Esophagus squamous epithelium (tissue), 5 donors: ENCODE measurements at regions not wholly inside any gene's neighbourhood (a gene's known extent, or its start where the extent isn't known, plus 50 kb on each side); places are given as distances from the start of the nearest gene placed in this dataset.

Experiments used
- DNase-seq: peaks from one replicate; lab custom pipeline; 2025; lab: John Stamatoyannopoulos, UW
- H3K27ac ChIP-seq, 4 donors: fragments of 200-600 bp; sonication (generic); one replicate each; pipeline ENCODE4 v1.5.1; 2016 to 2019; ENCODE audit warnings: mild to moderate bottlenecking in 1 of 4
- H3K27me3 ChIP-seq, 4 donors: fragments of 200-600 bp; sonication (generic); 1 replicate in 3 of 4; 2 replicates in 1 of 4; pipeline versions ENCODE4 v1.5.1 to v1.6.0; 2017 to 2021; ENCODE audit warnings: antibody characterized with exemption in 1 of 4
- H3K36me3 ChIP-seq, 3 donors: fragments of 200-600 bp; sonication (generic); one replicate each; pipeline ENCODE4 v1.5.1; 2016 to 2019
- H3K4me1 ChIP-seq, 3 donors: fragments of 200-600 bp; sonication (generic); one replicate each; pipeline ENCODE4 v1.5.1; 2017 to 2019
- H3K4me3 ChIP-seq, 4 donors: fragments of 200-600 bp; sonication (generic); 1 replicate in 3 of 4; 2 replicates in 1 of 4; pipeline ENCODE4 v1.5.1; 2016 to 2019; ENCODE audit warnings: mild to moderate bottlenecking in 2 of 4, moderate library complexity in 1 of 4
- H3K9me3 ChIP-seq, 3 donors: fragments of 200-600 bp; sonication (generic); one replicate each; pipeline ENCODE4 v1.5.1; 2016 to 2019
- CTCF ChIP-seq, 6 experiments: fragments of 450-650 bp in 4 of 6; fragments of 200-600 bp in 2 of 6; sonication (generic) in 2 of 6; IDR thresholded peaks; one replicate each; pipeline ENCODE4 v1.5.1; 2016 to 2019; ENCODE audit warnings: antibody characterized with exemption in 6 of 6, mild to moderate bottlenecking in 4 of 6, moderate library complexity in 4 of 6
- POLR2A ChIP-seq, 4 donors: fragments of 450-650 bp; IDR thresholded peaks; one replicate each; pipeline ENCODE4 v1.6.1; 2017; ENCODE audit warnings: antibody characterized with exemption in 4 of 4, mild to moderate bottlenecking in 4 of 4, moderate library complexity in 3 of 4
- WGBS, 2 donors: methylation state at CpG; one replicate each; pipeline ENCODE4 v1.1.5; 2018; 5-methylcytosine and 5-hydroxymethylcytosine counted together
- intact Hi-C: fragments of 100-400 bp; cut with DNase I; formaldehyde crosslinking; loops from one replicate; pipeline ENCODE4 v1.15.0; 2022
- donor health status: DM: yes; HTN: yes; CAD: no.

- no peak for DNase-seq
- intact Hi-C loops = no loop called here
Observed at GRCh38 chr15:69749274-69749673, 296.7 kb downstream of the RPLP1 start.

GRCh38 chr15:69749797-69750196 is 297.2 kb downstream of the RPLP1 start:
- TF ChIP-seq POLR2A (IDR thresholded peaks at IDR 0.05) = no peak
- peak in 2 of 6 experiments; percentile 23 to 44 for TF ChIP-seq CTCF (IDR thresholded peaks at IDR 0.05)
- H3K4me1 ChIP-seq = no peaks in the 10 kb centered on the region
- no peak overlapping the region for H3K27ac ChIP-seq
- H3K27me3 ChIP-seq = peaks cover 0 to 27% (median 0%) of the 10 kb centered on the region in 4 donors
- WGBS, 2 donors = 65 to 76% methylated on average over 2 of the region's 2 CpGs
- H3K4me3 ChIP-seq = no peak overlapping the region
- DNase-seq = no peak
- H3K36me3 ChIP-seq = no peaks in the 10 kb centered on the region
- intact Hi-C loops = no loop called here
- peaks cover 0 to 7% (median 3%) of the 10 kb centered on the region in 3 donors for H3K9me3 ChIP-seq

More at GRCh38 chr15:69749274-69749673, 296.7 kb downstream of the RPLP1 start:
- TF ChIP-seq CTCF (IDR thresholded peaks at IDR 0.05) (no peak), POLR2A (IDR thresholded peaks at IDR 0.05) (no peak)
- Histone ChIP-seq H3K4me3 (no peak overlapping the region), H3K27ac (no peak overlapping the region), H3K9me3 (peaks cover 0 to 7% (median 3%) of the 10 kb centered on the region in 3 donors), H3K36me3 (no peaks in the 10 kb centered on the region), H3K4me1 (no peaks in the 10 kb centered on the region), H3K27me3 (peaks cover 0 to 32% (median 0%) of the 10 kb centered on the region in 4 donors)
- WGBS, 2 donors = 81 to 86% methylated on average over 4 of the region's 4 CpGs

DNA sequence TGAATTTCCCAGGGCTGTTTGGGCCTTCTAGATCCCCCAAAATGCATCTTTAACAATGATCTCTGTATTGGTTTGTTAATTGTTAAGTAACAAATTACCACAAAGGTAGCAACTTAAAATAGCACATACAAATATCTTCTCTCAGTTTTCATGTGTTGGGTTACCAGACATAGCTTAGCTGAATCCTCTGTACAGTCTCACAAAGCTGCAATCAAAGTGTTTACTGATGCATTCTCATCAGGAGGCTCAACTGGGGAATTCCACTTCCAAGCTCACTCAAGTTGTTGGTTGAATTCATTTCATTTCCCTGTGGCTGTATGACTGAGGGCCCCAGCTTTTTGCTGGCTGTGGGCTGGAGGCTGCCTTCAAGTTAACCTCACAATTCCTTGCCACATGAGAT is 297.6 kb downstream of the RPLP1 start:
- intact Hi-C loops = no loop called here
- Histone ChIP-seq H3K36me3 (no peaks in the 10 kb centered on the region), H3K27me3 (peaks cover 0 to 23% (median 0%) of the 10 kb centered on the region in 4 donors), H3K4me1 (no peaks in the 10 kb centered on the region), H3K4me3 (no peak overlapping the region), H3K27ac (no peak overlapping the region), H3K9me3 (peaks cover 0 to 7% (median 3%) of the 10 kb centered on the region in 3 donors)
- TF ChIP-seq CTCF (IDR thresholded peaks at IDR 0.05) = no peak
- no peak for TF ChIP-seq POLR2A (IDR thresholded peaks at IDR 0.05)
- DNase-seq = no peak

GRCh38 chr15:69751147-69751546 is 298.5 kb downstream of the RPLP1 start:
- DNase-seq = no peak
- Histone ChIP-seq H3K4me1 (no peaks in the 10 kb centered on the region), H3K36me3 (no peaks in the 10 kb centered on the region), H3K9me3 (peaks cover 0 to 7% (median 3%) of the 10 kb centered on the region in 3 donors), H3K4me3 (no peak overlapping the region), H3K27ac (no peak overlapping the region), H3K27me3 (peaks cover 0 to 16% (median 0%) of the 10 kb centered on the region in 4 donors)
- WGBS, 2 donors = 71 to 85% methylated on average over 2 of the region's 2 CpGs
- intact Hi-C loops = no loop called here
- TF ChIP-seq CTCF (IDR thresholded peaks at IDR 0.05) (no peak), POLR2A (IDR thresholded peaks at IDR 0.05) (no peak)

- intact Hi-C loops = no loop called here
- H3K27ac ChIP-seq = no peak overlapping the region
- peaks cover 0 to 7% (median 3%) of the 10 kb centered on the region in 3 donors for H3K9me3 ChIP-seq
- H3K27me3 ChIP-seq = peaks cover 0 to 16% (median 0%) of the 10 kb centered on the region in 4 donors
- no peaks in the 10 kb centered on the region for H3K4me1 ChIP-seq
- no peaks in the 10 kb centered on the region for H3K36me3 ChIP-seq
- H3K4me3 ChIP-seq = no peak overlapping the region
- TF ChIP-seq POLR2A (IDR thresholded peaks at IDR 0.05) = no peak
- no peak for TF ChIP-seq CTCF (IDR thresholded peaks at IDR 0.05)
- WGBS, 2 donors = 75 to 76% methylated on average over 5 of the region's 5 CpGs
- no peak for DNase-seq
Observed at GRCh38 chr15:69751566-69751965, 298.9 kb downstream of the RPLP1 start.
